Prostate gland (tissue), 2 donors: ENCODE measurements at regions not wholly inside any gene's neighbourhood (a gene's known extent, or its start where the extent isn't known, plus 50 kb on each side); places are given as distances from the start of the nearest gene placed in this dataset.

Experiments
- POLR2A ChIP-seq: fragments of 450-650 bp; IDR thresholded peaks from one replicate; pipeline ENCODE4 v1.6.1; 2016; ENCODE audit warnings: antibody characterized with exemption, mild to moderate bottlenecking
- POLR2AphosphoS5 ChIP-seq: sonication (generic); formaldehyde crosslinking; IDR thresholded peaks from one replicate; pipeline ENCODE4 v1.6.1; 2017; ENCODE audit warnings: antibody characterized with exemption
- TF ChIP-seq, protein P1 (sequence below), 4 experiments: fragments of 200-600 bp in 2 of 4; fragments of 450-650 bp in 2 of 4; sonication (generic) in 2 of 4; IDR thresholded peaks; 1 replicate in 3 of 4; 2 replicates in 1 of 4; pipeline ENCODE4 v1.5.1; 2016 to 2019; ENCODE audit warnings: antibody characterized with exemption in 4 of 4, mild to moderate bottlenecking in 2 of 4, moderate library complexity in 2 of 4

DNA sequence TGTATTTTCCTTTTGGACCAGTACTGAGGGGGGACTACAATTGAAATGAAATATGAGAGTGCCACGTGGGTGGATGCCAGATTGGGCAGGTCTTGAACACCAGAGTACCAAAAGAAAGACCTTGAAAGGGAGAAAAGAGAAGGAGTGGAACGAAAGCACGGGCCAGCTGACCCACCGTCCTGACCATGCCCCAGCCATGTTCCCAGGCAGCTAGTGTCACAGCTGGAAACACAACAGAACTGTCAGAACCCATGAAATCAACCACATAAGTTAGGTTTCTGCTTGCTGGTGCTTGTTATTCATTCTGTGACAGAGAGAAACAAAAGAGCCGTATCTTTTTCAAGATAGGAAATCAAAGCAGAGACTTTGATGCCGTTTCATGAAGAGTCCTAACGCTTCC, 268.8 kb downstream of the MEX3B start:
- TF ChIP-seq, protein P1, sequence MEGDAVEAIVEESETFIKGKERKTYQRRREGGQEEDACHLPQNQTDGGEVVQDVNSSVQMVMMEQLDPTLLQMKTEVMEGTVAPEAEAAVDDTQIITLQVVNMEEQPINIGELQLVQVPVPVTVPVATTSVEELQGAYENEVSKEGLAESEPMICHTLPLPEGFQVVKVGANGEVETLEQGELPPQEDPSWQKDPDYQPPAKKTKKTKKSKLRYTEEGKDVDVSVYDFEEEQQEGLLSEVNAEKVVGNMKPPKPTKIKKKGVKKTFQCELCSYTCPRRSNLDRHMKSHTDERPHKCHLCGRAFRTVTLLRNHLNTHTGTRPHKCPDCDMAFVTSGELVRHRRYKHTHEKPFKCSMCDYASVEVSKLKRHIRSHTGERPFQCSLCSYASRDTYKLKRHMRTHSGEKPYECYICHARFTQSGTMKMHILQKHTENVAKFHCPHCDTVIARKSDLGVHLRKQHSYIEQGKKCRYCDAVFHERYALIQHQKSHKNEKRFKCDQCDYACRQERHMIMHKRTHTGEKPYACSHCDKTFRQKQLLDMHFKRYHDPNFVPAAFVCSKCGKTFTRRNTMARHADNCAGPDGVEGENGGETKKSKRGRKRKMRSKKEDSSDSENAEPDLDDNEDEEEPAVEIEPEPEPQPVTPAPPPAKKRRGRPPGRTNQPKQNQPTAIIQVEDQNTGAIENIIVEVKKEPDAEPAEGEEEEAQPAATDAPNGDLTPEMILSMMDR (IDR thresholded peaks at IDR 0.05): no peak
- TF ChIP-seq POLR2A (no peak), POLR2AphosphoS5 (no peak)
